Transverse colon (tissue), 4 donors: ENCODE measurements at regions not wholly inside any gene's neighbourhood (a gene's known extent, or its start where the extent isn't known, plus 50 kb on each side); places are given as distances from the start of the nearest gene placed in this dataset.
"Not testable (repeated sequence)": the region's sequence is repeated elsewhere in the genome, so short reads cannot be mapped to it uniquely, and the experiment has no call there.

ENCODE experiments used
- DNase-seq: peaks from one replicate; pipeline ENCODE4 v3.0.0-alpha.2; 2019
- H3K27ac ChIP-seq, 4 donors: fragments of 200-600 bp; sonication (generic); 2 replicates each; pipeline ENCODE4 v1.5.1; 2016 to 2018; ENCODE audit warnings: inconsistent platforms in 4 of 4
- H3K27me3 ChIP-seq: fragments of 200-600 bp; sonication (generic); 2 replicates; pipeline ENCODE4 v1.5.1; 2017; ENCODE audit warnings: inconsistent platforms
- H3K36me3 ChIP-seq, 4 donors: fragments of 200-600 bp; sonication (generic); 2 replicates each; pipeline ENCODE4 v1.5.1; 2017 to 2019; ENCODE audit warnings: inconsistent platforms in 4 of 4
- H3K4me1 ChIP-seq, 4 donors: fragments of 200-600 bp; sonication (generic); 2 replicates each; pipeline ENCODE4 v1.5.1; 2017 to 2020; ENCODE audit warnings: inconsistent platforms in 4 of 4
- H3K4me3 ChIP-seq, 4 donors: fragments of 200-600 bp; sonication (generic); 1 replicate in 1 of 4; 2 replicates in 3 of 4; pipeline versions ENCODE4 v1.5.1 to v1.6.1; 2017 to 2019; ENCODE audit warnings: inconsistent platforms in 4 of 4
- H3K9me3 ChIP-seq, 2 donors: fragments of 200-600 bp; sonication (generic); 2 replicates each; pipeline ENCODE4 v1.5.1; 2017 to 2019; ENCODE audit warnings: inconsistent platforms in 2 of 2
- CTCF ChIP-seq, 5 experiments: fragments of 200-600 bp in 3 of 5; fragments of 450-650 bp in 2 of 5; sonication (generic) in 3 of 5; IDR thresholded peaks; 1 replicate in 2 of 5; 2 replicates in 3 of 5; pipeline ENCODE4 v1.5.1; 2016 to 2017; ENCODE audit warnings: antibody characterized with exemption in 5 of 5, inconsistent platforms in 3 of 5, mild to moderate bottlenecking in 2 of 5, moderate library complexity in 1 of 5
- EP300 ChIP-seq: sonication (generic); formaldehyde crosslinking; IDR thresholded peaks from one replicate; pipeline ENCODE4 v1.6.1; 2017; ENCODE audit warnings: antibody characterized with exemption, low read depth
- POLR2A ChIP-seq: fragments of 450-650 bp; IDR thresholded peaks from one replicate; pipeline ENCODE4 v1.6.1; 2016; ENCODE audit warnings: antibody characterized with exemption, mild to moderate bottlenecking, moderate library complexity
- POLR2AphosphoS5 ChIP-seq, 3 donors: sonication (generic); formaldehyde crosslinking; IDR thresholded peaks; one replicate each; pipeline ENCODE4 v1.6.1; 2016; ENCODE audit warnings: antibody characterized with exemption in 3 of 3
- WGBS, 2 donors: methylation state at CpG; one replicate each; pipeline ENCODE4 v1.1.5; 2018; ENCODE audit warnings: low coverage in 1 of 2; 5-methylcytosine and 5-hydroxymethylcytosine counted together
- in situ Hi-C, 4 donors: fragments of 200-750 bp; cut with MboI; loops; one replicate each; pipeline versions ENCODE4 v1.15.0 to v1.15.1; 2017; ENCODE audit warnings: low sequenced_read_pairs in 3 of 4, low pct_ligation_motif_present in 1 of 4, low pct_unique_long_range_greater_than_20kb in 1 of 4
- intact Hi-C: fragments of 100-400 bp; cut with DNase I; formaldehyde crosslinking; loops from one replicate; pipeline ENCODE4 v1.15.1; 2023; ENCODE audit warnings: low total_unique reads

GRCh38 chr3:105145511-105145910 is 221.2 kb upstream of the ALCAM start:
- no peaks in the 10 kb centered on the region for H3K4me1 ChIP-seq
- no peaks in the 10 kb centered on the region for H3K36me3 ChIP-seq
- H3K9me3 ChIP-seq = no peaks in the 10 kb centered on the region
- in situ Hi-C loops (no loop called here), intact Hi-C loops (no loop called here)
- H3K27ac ChIP-seq = no peak overlapping the region
- TF ChIP-seq POLR2AphosphoS5 (IDR thresholded peaks at IDR 0.05) = no peak
- no peak for TF ChIP-seq CTCF (IDR thresholded peaks at IDR 0.05)
- TF ChIP-seq EP300 = no peak
- no peak for TF ChIP-seq POLR2A
- no peak overlapping the region for H3K4me3 ChIP-seq
- no peaks in the 10 kb centered on the region for H3K27me3 ChIP-seq
- DNase-seq = no peak
- 25 to 83% methylated on average over 1 of the region's 1 CpG for WGBS, 2 donors

- H3K4me3 ChIP-seq, H3K9me3 ChIP-seq, in situ Hi-C loops, intact Hi-C loops, DNase-seq, H3K36me3 ChIP-seq, H3K27me3 ChIP-seq, H3K27ac ChIP-seq, H3K4me1 ChIP-seq: not testable (repeated sequence)
- WGBS, 2 donors = 74% methylated on average over 3 of the region's 3 CpGs; no CpG with 5 or more reads in 1 of the 2 donors
These were observed 217.5 kb upstream of the ALCAM start for GRCh38 chr3:105149197-105149596.

GRCh38 chr3:105152987-105153386 is 213.7 kb upstream of the ALCAM start:
- no peaks in the 10 kb centered on the region for H3K4me1 ChIP-seq
- WGBS, 2 donors = 71 to 81% methylated on average over 1 of the region's 1 CpG
- H3K36me3 ChIP-seq = no peaks in the 10 kb centered on the region
- H3K27ac ChIP-seq = no peak overlapping the region
- H3K4me3 ChIP-seq = no peak overlapping the region
- no peak for DNase-seq
- in situ Hi-C loops (no loop called here), intact Hi-C loops (no loop called here)
- no peaks in the 10 kb centered on the region for H3K27me3 ChIP-seq
- H3K9me3 ChIP-seq = no peaks in the 10 kb centered on the region
- TF ChIP-seq EP300 = no peak
- TF ChIP-seq POLR2AphosphoS5 (IDR thresholded peaks at IDR 0.05) = no peak
- TF ChIP-seq CTCF (IDR thresholded peaks at IDR 0.05) = no peak
- TF ChIP-seq POLR2A = no peak

GRCh38 chr3:105154692-105155091 is 212.0 kb upstream of the ALCAM start:
- in situ Hi-C loops = no loop called here
- H3K27ac ChIP-seq = no peak overlapping the region
- H3K9me3 ChIP-seq = no peaks in the 10 kb centered on the region
- DNase-seq = no peak
- H3K4me1 ChIP-seq = no peaks in the 10 kb centered on the region
- no peak overlapping the region for H3K4me3 ChIP-seq
- H3K27me3 ChIP-seq = no peaks in the 10 kb centered on the region
- TF ChIP-seq POLR2A = no peak
- no peak for TF ChIP-seq CTCF (IDR thresholded peaks at IDR 0.05)
- no peak for TF ChIP-seq EP300
- no peak for TF ChIP-seq POLR2AphosphoS5 (IDR thresholded peaks at IDR 0.05)
- H3K36me3 ChIP-seq = no peaks in the 10 kb centered on the region
- intact Hi-C loops = no loop called here

- Histone ChIP-seq H3K27ac (no peak overlapping the region), H3K27me3 (no peaks in the 10 kb centered on the region), H3K36me3 (no peaks in the 10 kb centered on the region), H3K9me3 (no peaks in the 10 kb centered on the region), H3K4me3 (no peak overlapping the region), H3K4me1 (no peaks in the 10 kb centered on the region)
- no peak for TF ChIP-seq POLR2AphosphoS5 (IDR thresholded peaks at IDR 0.05)
- TF ChIP-seq CTCF (IDR thresholded peaks at IDR 0.05) = no peak
- TF ChIP-seq EP300 = no peak
- no peak for TF ChIP-seq POLR2A
- WGBS, 2 donors = 81 to 92% methylated on average over 5 of the region's 5 CpGs
- DNase-seq = no peak
- in situ Hi-C loops = no loop called here
- intact Hi-C loops = no loop called here
These were observed 209.5 kb upstream of the ALCAM start for GRCh38 chr3:105157067-105157765.
